ENCODE measurements at regions not wholly inside any gene's neighbourhood (a gene's known extent, or its start where the extent isn't known, plus 50 kb on each side); places are given as distances from the start of the nearest gene placed in this dataset.

DNA sequence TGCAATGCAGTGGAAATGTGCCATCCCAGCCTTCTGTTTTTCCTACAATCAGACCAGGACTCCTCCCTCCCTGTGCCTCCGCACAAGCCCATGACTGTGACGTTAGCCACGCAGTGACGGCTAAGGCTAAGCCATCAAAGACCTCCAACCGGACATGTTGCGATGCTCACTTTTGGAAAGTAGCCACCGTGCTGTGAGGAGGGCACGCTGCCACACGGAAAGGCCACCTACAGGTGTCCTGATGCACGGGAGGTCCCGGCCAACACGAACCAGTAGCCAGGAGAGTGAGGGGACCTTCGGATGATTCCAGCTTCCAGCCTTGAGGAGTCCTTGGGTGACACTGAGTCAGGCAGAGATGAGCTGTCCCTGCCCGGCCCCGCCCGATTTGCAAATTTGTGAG, 53.9 kb downstream of the FOXL1 start:
- Mint-ChIP-seq H3K4me1 (no peaks in the 10 kb centered on the region), H3K9me3 (no peaks in the 10 kb centered on the region), H3K4me3 (no peak overlapping the region), H3K27me3 (peaks cover 16% of the 10 kb centered on the region), H3K36me3 (ENCODE audit: low read depth) (no peaks in the 10 kb centered on the region), H3K27ac (no peak overlapping the region)
- ATAC-seq: no peak
- no peak for DNase-seq

DNA sequence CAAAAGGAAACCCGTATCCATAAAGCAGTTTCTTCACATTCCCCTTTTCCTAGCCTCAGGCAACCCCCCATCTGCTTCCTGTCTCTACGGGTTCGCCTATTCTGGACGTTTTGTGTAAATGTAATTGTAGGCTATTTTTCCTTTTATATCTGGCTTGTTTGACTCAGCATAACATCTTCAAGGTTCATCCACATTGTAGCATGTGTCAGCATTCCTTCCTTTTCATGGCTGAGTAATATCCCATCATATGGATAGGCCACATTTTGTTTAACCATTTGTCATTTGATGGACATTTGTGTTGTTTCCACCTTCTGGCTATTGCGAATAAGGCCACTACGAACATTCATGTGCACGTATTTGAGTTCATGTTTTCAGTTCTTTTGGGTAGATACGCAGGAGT, 54.6 kb downstream of the FOXL1 start:
- no peaks in the 10 kb centered on the region for H3K36me3 Mint-ChIP-seq (ENCODE audit: low read depth)
- no peaks in the 10 kb centered on the region for H3K4me1 Mint-ChIP-seq
- H3K4me3 Mint-ChIP-seq: no peak overlapping the region
- ATAC-seq (no peak), DNase-seq (no peak)
- no peaks in the 10 kb centered on the region for H3K9me3 Mint-ChIP-seq
- H3K27ac Mint-ChIP-seq: no peak overlapping the region
- peaks cover 20% of the 10 kb centered on the region for H3K27me3 Mint-ChIP-seq

DNA sequence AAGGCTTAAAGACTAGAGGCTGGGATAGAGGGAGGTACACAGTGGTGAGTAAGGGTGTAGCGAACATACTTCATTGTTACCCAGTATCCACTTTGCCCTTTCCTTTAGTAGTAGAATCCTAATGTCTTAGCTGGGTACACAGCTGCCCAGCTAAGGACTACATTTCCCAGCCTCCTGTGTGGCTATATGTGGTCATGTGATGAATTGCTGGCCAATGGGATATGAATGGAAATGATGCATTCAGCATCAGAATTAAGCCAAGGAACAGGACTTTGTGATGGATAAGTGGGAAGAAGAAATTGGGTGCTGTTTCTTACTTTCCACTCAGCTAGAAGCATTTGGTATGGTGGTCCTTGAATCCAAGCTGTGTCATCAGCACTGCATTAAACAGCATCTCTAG, 55.9 kb downstream of the FOXL1 start:
- no peaks in the 10 kb centered on the region for H3K36me3 Mint-ChIP-seq (ENCODE audit: low read depth)
- peaks cover 20% of the 10 kb centered on the region for H3K27me3 Mint-ChIP-seq
- DNase-seq (no peak), ATAC-seq (no peak)
- no peaks in the 10 kb centered on the region for H3K9me3 Mint-ChIP-seq
- no peaks in the 10 kb centered on the region for H3K4me1 Mint-ChIP-seq
- H3K4me3 Mint-ChIP-seq: no peak overlapping the region
- H3K27ac Mint-ChIP-seq: no peak overlapping the region

DNA sequence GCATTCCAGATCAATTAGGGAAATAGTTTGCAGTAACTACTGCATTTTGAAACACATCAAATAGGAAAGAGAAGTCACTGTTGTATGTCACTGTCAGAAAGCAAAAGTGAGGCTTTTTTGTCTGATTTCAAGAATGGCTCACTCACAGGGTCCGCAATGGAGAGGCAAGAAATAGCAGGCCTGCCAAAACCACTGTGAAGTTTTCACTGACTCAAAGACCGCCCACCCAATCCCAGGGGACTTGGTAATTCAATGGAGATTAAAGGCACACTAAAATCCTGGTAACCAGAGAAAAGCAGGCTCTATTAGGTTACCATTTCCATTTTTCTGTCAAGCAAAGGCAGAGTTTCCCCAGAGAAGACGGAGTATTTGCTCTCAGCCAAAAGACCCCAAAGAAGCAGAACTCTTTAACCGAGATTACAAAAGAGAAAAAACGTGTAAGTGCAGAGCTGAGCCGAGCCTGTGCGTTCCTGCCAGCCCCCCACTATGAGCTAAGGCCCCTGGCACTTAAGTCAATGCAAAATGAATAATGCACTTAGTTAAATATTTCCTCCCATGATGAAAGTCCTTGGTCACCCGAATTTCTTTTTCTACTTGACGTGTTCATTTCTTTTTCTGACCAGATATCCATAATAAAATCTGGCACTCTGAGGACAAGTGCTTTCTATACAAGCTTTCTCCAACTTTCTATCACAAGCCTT, 57.0 kb downstream of the FOXL1 start:
- ATAC-seq (no peak), DNase-seq (no peak)
- Mint-ChIP-seq H3K36me3 (ENCODE audit: low read depth) (no peaks in the 10 kb centered on the region), H3K4me1 (no peaks in the 10 kb centered on the region), H3K27ac (no peak overlapping the region), H3K27me3 (peaks cover 20% of the 10 kb centered on the region), H3K4me3 (no peak overlapping the region), H3K9me3 (no peaks in the 10 kb centered on the region)

DNA sequence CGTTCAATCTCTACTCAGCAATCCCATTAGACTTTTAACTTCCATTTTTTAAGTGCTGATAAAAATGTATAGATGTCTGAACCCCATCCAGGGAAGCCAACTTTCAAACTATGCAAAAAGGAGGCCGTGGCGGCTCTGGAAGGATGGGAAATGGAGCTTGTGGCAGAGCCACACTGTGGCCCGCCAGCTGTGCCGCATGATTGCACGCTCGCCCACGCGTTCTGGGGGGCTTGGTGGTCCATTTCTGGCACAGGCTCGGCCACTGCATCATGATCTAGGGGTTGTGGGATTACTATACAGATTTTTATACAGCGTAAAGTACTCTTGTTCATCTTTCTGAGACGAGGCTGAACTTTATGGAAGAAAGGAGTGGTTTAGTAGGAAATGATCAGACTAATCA, 57.6 kb downstream of the FOXL1 start:
- H3K27me3 Mint-ChIP-seq: peaks cover 19% of the 10 kb centered on the region
- no peak for ATAC-seq
- H3K36me3 Mint-ChIP-seq (ENCODE audit: low read depth): no peaks in the 10 kb centered on the region
- H3K27ac Mint-ChIP-seq: no peak overlapping the region
- no peak for DNase-seq
- H3K4me1 Mint-ChIP-seq: no peaks in the 10 kb centered on the region
- no peak overlapping the region for H3K4me3 Mint-ChIP-seq
- no peaks in the 10 kb centered on the region for H3K9me3 Mint-ChIP-seq

DNA sequence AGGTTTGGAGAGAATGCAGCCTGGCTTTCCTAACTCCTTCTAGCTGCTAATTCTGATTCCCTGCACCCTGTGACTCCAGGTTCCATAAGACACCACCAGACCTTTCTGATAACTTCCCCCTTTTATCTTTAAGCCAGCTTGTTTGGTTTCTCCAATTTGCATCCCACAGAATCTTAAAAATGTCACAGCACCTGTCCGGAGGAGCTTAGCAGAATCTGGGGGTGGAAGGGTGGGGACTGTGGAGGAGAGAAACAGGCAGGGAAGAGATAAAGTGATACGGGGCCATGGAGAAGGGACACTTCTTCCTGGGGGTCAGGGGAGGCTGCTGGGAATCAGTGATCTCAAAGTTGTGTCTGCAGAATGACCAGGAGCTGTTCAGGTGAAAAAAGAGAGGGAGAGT, 59.4 kb downstream of the FOXL1 start:
- Mint-ChIP-seq H3K36me3 (ENCODE audit: low read depth) (no peaks in the 10 kb centered on the region), H3K4me3 (no peak overlapping the region), H3K4me1 (no peaks in the 10 kb centered on the region), H3K27me3 (peaks cover 11% of the 10 kb centered on the region), H3K27ac (no peak overlapping the region), H3K9me3 (no peaks in the 10 kb centered on the region)
- ATAC-seq (no peak), DNase-seq (no peak)

DNA sequence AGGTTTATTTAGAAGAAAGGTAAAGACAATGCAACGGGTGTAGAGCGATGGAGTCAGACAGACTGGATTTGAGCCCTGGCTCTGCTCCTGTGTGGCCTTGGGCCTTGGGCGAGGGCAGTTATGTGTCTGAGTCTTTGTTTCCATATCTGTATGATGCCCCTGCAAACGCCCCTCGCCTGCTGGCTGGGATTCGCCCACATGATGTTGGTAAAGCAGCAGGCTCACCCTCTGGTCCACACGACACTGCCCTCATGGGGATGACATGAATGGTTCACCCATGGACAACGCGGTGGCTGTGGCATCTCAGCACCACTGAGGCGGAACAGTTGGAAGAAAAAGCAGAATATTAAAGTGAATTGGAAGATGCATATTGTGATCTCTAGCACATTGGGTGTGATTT, 60.3 kb downstream of the FOXL1 start:
- Mint-ChIP-seq H3K36me3 (ENCODE audit: low read depth) (no peaks in the 10 kb centered on the region), H3K27me3 (peaks cover 7% of the 10 kb centered on the region), H3K9me3 (no peaks in the 10 kb centered on the region), H3K4me1 (peaks cover 1% of the 10 kb centered on the region), H3K4me3 (no peak overlapping the region), H3K27ac (no peak overlapping the region)
- DNase-seq (no peak), ATAC-seq (no peak)

DNA sequence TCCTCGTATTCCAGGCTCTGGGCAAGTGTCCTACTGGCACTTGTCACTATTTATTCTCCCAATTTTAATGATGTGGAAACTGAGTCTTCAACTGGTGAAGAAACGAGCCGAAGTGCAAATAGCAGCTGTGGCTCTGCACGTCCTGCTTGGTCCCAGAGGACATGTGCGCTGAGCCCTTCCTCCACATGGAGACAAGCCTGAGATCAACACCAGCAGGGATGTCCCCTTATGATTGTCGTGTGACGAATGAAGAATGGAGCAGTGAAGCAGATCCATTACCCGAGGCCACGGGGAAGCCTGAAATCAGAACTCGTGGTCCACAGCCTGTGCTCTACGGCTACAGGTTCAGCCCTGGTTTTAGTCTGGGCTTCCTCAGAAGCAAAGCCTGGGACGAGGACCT, 61.0 kb downstream of the FOXL1 start:
- H3K4me1 Mint-ChIP-seq: peaks cover 1% of the 10 kb centered on the region
- ATAC-seq (no peak), DNase-seq (no peak)
- H3K9me3 Mint-ChIP-seq: no peaks in the 10 kb centered on the region
- H3K27ac Mint-ChIP-seq: no peak overlapping the region
- H3K4me3 Mint-ChIP-seq: no peak overlapping the region
- H3K36me3 Mint-ChIP-seq (ENCODE audit: low read depth): no peaks in the 10 kb centered on the region
- peaks cover 7% of the 10 kb centered on the region for H3K27me3 Mint-ChIP-seq

DNA sequence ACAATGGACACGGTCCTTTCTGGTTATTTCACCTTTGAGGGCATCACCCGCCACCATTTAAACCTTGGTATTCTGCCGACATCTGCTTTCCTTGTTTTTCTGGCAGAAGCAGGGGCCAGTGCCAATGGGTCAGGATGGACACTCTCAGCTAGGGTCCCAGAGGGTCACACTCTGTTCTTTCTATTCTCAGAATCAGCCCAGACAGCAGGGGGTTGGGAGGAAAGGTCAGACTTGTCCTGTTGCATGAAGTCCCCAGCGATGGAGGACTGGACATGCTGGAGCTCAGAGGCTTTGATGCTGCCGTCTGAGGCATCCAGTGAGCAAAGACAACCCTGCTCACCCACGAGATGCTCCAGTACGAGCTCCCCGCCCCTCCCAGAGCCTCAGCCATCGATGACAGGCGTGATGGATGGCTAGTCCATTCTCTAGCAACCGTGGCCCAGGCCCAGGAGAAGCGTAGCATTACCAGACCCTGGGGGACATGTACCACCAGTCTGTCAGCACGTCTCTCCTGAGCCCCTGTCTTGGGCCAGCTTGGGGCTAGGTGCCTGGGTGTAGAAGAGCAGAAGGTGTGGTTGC, 62.0 kb downstream of the FOXL1 start:
- no peak overlapping the region for H3K4me3 Mint-ChIP-seq
- H3K27ac Mint-ChIP-seq: no peak overlapping the region
- ATAC-seq (no peak), DNase-seq (no peak)
- H3K27me3 Mint-ChIP-seq: peaks cover 6% of the 10 kb centered on the region
- no peaks in the 10 kb centered on the region for H3K36me3 Mint-ChIP-seq (ENCODE audit: low read depth)
- H3K9me3 Mint-ChIP-seq: no peaks in the 10 kb centered on the region
- peaks cover 1% of the 10 kb centered on the region for H3K4me1 Mint-ChIP-seq

DNA sequence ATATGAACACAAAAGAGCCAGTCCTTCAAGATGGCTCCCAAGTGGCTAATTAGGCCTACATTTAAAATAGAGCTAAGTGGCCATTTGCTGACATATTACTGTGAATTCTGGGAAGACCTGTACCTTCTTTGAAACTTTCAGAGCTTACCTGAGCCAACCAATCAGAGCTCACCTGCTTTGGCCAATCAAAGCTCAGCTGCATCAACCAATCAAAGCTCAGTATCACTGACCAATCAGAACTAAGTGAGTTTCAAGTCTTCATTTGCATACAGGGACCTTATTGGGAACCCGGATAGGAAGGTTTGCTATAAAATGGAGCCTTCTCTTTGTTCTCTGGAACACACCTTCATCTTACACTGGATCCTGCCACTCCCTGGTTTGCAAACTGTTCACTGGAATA, 63.7 kb downstream of the FOXL1 start:
- no peak overlapping the region for H3K4me3 Mint-ChIP-seq
- no peak overlapping the region for H3K27ac Mint-ChIP-seq
- no peaks in the 10 kb centered on the region for H3K36me3 Mint-ChIP-seq (ENCODE audit: low read depth)
- DNase-seq (no peak), ATAC-seq (no peak)
- no peaks in the 10 kb centered on the region for H3K9me3 Mint-ChIP-seq
- H3K4me1 Mint-ChIP-seq: peaks cover 1% of the 10 kb centered on the region
- peaks cover 3% of the 10 kb centered on the region for H3K27me3 Mint-ChIP-seq

DNA sequence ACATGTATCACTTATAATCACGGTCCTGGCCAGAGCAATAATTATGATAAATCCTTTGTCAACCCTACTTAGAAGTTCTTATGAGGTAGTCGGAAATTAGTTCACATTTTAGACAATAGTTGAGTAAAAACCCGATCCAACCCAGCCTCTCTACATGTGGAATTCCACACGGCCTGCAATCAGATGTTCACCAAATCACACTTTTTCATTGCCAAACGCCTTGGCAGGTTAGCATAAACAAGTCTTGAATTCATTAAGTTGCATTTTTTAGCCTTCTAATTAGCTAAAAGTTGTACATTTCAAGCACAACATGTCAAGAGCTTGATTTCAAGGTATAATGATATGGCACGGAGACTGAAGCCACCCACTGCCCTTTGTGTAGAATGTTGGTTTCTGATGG, 65.3 kb downstream of the FOXL1 start:
- peaks cover 1% of the 10 kb centered on the region for H3K4me1 Mint-ChIP-seq
- no peaks in the 10 kb centered on the region for H3K27me3 Mint-ChIP-seq
- H3K36me3 Mint-ChIP-seq (ENCODE audit: low read depth): no peaks in the 10 kb centered on the region
- no peak overlapping the region for H3K27ac Mint-ChIP-seq
- H3K4me3 Mint-ChIP-seq: no peak overlapping the region
- DNase-seq (no peak), ATAC-seq (no peak)
- no peaks in the 10 kb centered on the region for H3K9me3 Mint-ChIP-seq

DNA sequence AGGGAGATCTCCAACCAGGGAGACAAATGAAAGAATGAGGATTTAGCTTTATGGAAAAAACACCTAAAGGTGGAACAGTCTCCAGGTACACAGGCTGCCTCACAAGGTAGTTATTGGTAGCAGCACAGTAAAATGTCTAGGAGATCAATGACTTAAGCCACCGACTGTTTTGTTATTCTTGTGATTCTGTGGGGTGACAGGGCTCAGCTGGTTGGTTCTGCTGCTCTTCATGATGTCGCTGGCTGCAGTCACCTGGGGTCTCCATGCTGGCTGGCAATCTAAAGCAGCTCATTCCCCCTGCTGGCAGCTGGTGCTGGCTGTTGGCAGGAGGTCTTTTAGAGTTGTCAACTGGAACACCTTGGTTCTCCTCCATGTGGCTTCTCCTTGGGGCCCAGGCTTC, 69.2 kb downstream of the FOXL1 start:
- H3K4me3 Mint-ChIP-seq: no peak overlapping the region
- DNase-seq (no peak), ATAC-seq (no peak)
- peaks cover 3% of the 10 kb centered on the region for H3K27me3 Mint-ChIP-seq
- H3K36me3 Mint-ChIP-seq (ENCODE audit: low read depth): no peaks in the 10 kb centered on the region
- no peaks in the 10 kb centered on the region for H3K9me3 Mint-ChIP-seq
- no peak overlapping the region for H3K27ac Mint-ChIP-seq
- peaks cover 1% of the 10 kb centered on the region for H3K4me1 Mint-ChIP-seq

DNA sequence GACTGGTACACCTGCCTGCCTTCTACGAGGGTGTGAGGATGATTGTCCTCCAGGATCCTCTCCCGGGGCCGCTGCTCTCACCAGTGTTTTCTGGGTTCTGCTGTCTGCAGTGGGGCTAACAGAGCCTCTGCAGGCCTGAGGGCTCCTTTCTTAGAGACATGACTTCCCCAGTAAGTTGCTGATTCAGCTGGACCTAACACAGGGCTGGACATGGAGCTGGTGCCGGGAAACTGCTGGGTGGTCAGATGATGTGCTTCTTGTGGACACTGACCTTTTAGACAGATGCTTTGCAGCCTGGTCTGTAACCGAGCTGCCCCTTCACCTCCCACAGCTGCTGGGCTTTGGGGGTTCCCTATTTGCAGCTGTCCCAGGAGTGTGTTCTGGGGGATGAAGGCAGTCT, 71.5 kb downstream of the FOXL1 start:
- H3K4me3 Mint-ChIP-seq: no peak overlapping the region
- no peaks in the 10 kb centered on the region for H3K36me3 Mint-ChIP-seq (ENCODE audit: low read depth)
- no peaks in the 10 kb centered on the region for H3K4me1 Mint-ChIP-seq
- H3K27me3 Mint-ChIP-seq: peaks cover 3% of the 10 kb centered on the region
- no peak overlapping the region for H3K27ac Mint-ChIP-seq
- ATAC-seq: no peak
- no peak for DNase-seq
- no peaks in the 10 kb centered on the region for H3K9me3 Mint-ChIP-seq

DNA sequence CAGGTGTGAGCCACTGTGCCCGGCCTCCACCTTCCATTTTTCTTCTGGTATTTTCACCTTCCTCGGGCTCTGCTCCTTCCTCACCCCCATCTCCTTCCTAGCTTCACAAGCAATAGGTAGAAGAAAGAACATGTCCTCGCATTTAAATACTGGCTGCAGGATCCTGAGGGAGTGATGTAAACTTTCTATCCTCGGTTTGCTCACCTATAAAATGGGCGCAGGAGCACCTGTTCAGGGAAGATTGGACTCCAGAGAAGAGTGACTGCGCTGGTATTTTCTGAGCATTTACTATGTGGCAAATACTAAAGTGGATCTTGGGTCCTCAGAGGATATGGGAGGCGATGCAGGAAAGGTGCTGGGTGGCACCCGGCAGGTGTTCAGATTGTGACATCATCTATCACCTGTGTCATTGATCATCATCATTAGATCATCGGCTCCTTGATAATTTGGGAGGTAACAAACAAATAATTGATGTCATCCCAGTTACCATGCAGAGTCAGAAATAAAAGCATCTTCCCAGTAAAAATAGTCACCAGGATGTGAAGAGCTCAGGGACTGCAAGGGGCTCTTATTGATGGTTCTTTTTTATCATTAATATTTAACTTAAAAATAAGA, 72.8 kb downstream of the FOXL1 start:
- Mint-ChIP-seq H3K36me3 (ENCODE audit: low read depth) (no peaks in the 10 kb centered on the region), H3K27me3 (peaks cover 3% of the 10 kb centered on the region), H3K9me3 (no peaks in the 10 kb centered on the region), H3K4me3 (no peak overlapping the region), H3K4me1 (no peaks in the 10 kb centered on the region), H3K27ac (no peak overlapping the region)
- DNase-seq (no peak), ATAC-seq (no peak)

DNA sequence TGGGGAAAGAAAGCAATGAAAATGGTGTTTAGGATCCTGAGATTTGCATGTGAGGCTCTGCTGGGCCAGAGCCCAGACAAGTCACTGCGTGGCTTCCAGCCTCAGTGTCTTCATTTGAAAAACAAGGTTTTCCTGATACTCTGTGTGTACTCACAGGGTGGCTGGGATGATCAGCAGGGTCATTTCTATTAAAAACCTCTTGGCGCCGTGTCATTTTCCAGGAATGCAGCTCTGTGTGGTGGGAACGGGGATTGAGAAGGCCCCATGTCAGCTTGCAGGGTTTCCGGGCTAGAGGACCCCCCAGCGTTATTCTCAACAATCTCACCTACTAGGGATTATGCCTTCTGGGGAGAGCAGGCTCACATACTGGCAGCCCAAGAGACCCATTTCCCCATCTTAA, 73.5 kb downstream of the FOXL1 start:
- Mint-ChIP-seq H3K4me1 (no peaks in the 10 kb centered on the region), H3K9me3 (no peaks in the 10 kb centered on the region), H3K27me3 (peaks cover 3% of the 10 kb centered on the region), H3K36me3 (ENCODE audit: low read depth) (no peaks in the 10 kb centered on the region), H3K4me3 (no peak overlapping the region), H3K27ac (no peak overlapping the region)
- DNase-seq: no peak
- ATAC-seq: no peak

All from activated naive CD8-positive, alpha-beta T cell treated with anti-CD3 and anti-CD28 coated beads, Interleukin-2, amount 50 U/mL, for 24 hours (primary cell).